Neural progenitor cell (in vitro differentiated cells): ENCODE measurements at regions not wholly inside any gene's neighbourhood (a gene's known extent, or its start where the extent isn't known, plus 50 kb on each side); places are given as distances from the start of the nearest gene placed in this dataset.
"Not testable (repeated sequence)": the region's sequence is repeated elsewhere in the genome, so short reads cannot be mapped to it uniquely, and the experiment has no call there.

ENCODE experiments used
- DNase-seq: peaks from one replicate; pipeline ENCODE4 v3.0.0-alpha.2; 2016; ENCODE audit warnings: low spot score
- H2AFZ ChIP-seq: fragments of 200-600 bp; sonication (generic); replicated peaks from 2 replicates; pipeline ENCODE4 v1.6.1; 2016; ENCODE audit warnings: antibody characterized with exemption
- H3F3A ChIP-seq: fragments of 200-600 bp; sonication (generic); 2 replicates; pipeline ENCODE4 v1.6.1; 2016; ENCODE audit warnings: antibody characterized with exemption, low read depth
- H3K27ac ChIP-seq: fragments of 200-600 bp; sonication (generic); 2 replicates; pipeline ENCODE4 v1.5.1; 2016; ENCODE audit warnings: mild to moderate bottlenecking
- H3K27me3 ChIP-seq: fragments of 200-600 bp; sonication (generic); 2 replicates; pipeline ENCODE4 v1.6.1; 2016; ENCODE audit warnings: mild to moderate bottlenecking, moderate library complexity
- H3K36me3 ChIP-seq: fragments of 200-600 bp; sonication (generic); 2 replicates; pipeline ENCODE4 v1.5.1; 2016
- H3K4me1 ChIP-seq: fragments of 200-600 bp; sonication (generic); 2 replicates; pipeline ENCODE4 v1.6.1; 2016; ENCODE audit warnings: mixed run types
- H3K4me2 ChIP-seq: fragments of 200-600 bp; sonication (generic); 2 replicates; pipeline ENCODE4 v1.6.1; 2016
- H3K4me3 ChIP-seq: fragments of 200-600 bp; sonication (generic); 2 replicates; pipeline ENCODE4 v1.5.1; 2016
- H3K79me2 ChIP-seq: fragments of 200-600 bp; sonication (generic); 2 replicates; pipeline ENCODE4 v1.6.1; 2016; ENCODE audit warnings: low read depth
- H3K9ac ChIP-seq: fragments of 200-600 bp; sonication (generic); 2 replicates; pipeline ENCODE4 v1.6.1; 2016
- H3K9me3 ChIP-seq: fragments of 200-600 bp; sonication (generic); 2 replicates; pipeline ENCODE4 v1.5.1; 2016; ENCODE audit warnings: low read depth
- H4K20me1 ChIP-seq: fragments of 200-600 bp; sonication (generic); 2 replicates; pipeline ENCODE4 v1.6.1; 2016; ENCODE audit warnings: low read depth
- H3K27ac Mint-ChIP-seq: 3 replicates; pipeline ENCODE4 v1.8.0; 2021; ENCODE audit warnings: mixed read lengths
- H3K27me3 Mint-ChIP-seq: 2 replicates; pipeline ENCODE4 v1.8.0; 2022; ENCODE audit warnings: low read depth, mild to moderate bottlenecking, inconsistent platforms, moderate library complexity, mixed read lengths; ENCODE audit not compliant: insufficient read depth
- H3K36me3 Mint-ChIP-seq: 3 replicates; pipeline ENCODE4 v1.8.0; 2021; ENCODE audit warnings: mixed read lengths
- H3K4me1 Mint-ChIP-seq: 3 replicates; pipeline ENCODE4 v1.8.0; 2021; ENCODE audit warnings: mixed read lengths
- H3K4me3 Mint-ChIP-seq: 3 replicates; pipeline ENCODE4 v1.8.0; 2021; ENCODE audit warnings: mild to moderate bottlenecking, moderate library complexity, mixed read lengths
- H3K9me3 Mint-ChIP-seq: 3 replicates; pipeline ENCODE4 v1.8.0; 2020; ENCODE audit warnings: mixed read lengths
- EZH2 ChIP-seq: fragments of 200-600 bp; sonication (generic); IDR thresholded peaks from 2 replicates; pipeline ENCODE4 v1.6.1; 2017; ENCODE audit warnings: antibody characterized with exemption, mild to moderate bottlenecking, moderate library complexity
- EZH2phosphoT487 ChIP-seq: fragments of 200-600 bp; sonication (generic); IDR thresholded peaks from 2 replicates; pipeline ENCODE4 v1.6.1; 2017; ENCODE audit warnings: antibody characterized with exemption
- TF ChIP-seq, protein P1 (sequence below): fragments of 200-600 bp; sonication (generic); IDR thresholded peaks from 2 replicates; pipeline ENCODE4 v1.5.1; 2017; ENCODE audit warnings: antibody characterized with exemption, mild to moderate bottlenecking

DNA sequence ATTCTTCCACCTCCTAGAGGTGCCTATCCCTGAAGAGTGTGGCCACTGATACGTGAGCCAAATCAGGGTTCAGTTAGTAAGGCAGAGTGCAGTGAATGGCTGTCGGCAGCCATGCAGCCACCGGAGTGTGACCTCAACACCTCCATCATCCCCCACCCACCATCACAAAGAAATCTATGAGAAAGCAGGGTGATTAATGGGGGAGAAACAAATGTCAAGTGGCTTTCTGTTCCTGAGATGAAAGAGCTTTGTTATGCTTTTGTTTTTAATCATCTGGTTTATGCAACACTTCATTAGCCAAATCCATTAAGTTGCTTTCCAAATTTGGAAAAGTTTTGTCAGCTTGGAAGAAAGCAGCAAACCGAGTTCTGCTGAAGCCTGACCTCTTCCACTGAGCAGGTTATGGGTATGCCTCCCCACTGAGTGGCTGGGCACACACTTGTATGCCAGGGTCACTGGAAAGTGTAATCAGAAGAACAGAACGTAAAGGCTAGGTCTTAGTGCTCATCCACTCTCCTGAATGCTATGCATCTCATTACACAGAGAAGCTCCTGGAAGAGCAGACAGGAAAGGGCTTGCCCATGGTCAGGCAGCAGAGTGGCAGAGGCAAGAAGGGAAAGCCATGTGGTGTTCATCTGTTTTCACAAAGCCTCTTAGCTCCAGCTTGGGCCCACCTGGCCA, 57.1 kb upstream of the ATP1B1 start:
- H3K27ac Mint-ChIP-seq = no peak overlapping the region
- H3K27ac ChIP-seq = no peak overlapping the region
- no peak overlapping the region for H3K4me3 ChIP-seq
- no peaks in the 10 kb centered on the region for H3K9me3 ChIP-seq
- no peak for DNase-seq
- H3F3A ChIP-seq = no peaks in the 10 kb centered on the region
- H3K4me2 ChIP-seq = no peak overlapping the region
- peaks cover 2% of the 10 kb centered on the region for H3K9me3 Mint-ChIP-seq
- TF ChIP-seq, protein P1, sequence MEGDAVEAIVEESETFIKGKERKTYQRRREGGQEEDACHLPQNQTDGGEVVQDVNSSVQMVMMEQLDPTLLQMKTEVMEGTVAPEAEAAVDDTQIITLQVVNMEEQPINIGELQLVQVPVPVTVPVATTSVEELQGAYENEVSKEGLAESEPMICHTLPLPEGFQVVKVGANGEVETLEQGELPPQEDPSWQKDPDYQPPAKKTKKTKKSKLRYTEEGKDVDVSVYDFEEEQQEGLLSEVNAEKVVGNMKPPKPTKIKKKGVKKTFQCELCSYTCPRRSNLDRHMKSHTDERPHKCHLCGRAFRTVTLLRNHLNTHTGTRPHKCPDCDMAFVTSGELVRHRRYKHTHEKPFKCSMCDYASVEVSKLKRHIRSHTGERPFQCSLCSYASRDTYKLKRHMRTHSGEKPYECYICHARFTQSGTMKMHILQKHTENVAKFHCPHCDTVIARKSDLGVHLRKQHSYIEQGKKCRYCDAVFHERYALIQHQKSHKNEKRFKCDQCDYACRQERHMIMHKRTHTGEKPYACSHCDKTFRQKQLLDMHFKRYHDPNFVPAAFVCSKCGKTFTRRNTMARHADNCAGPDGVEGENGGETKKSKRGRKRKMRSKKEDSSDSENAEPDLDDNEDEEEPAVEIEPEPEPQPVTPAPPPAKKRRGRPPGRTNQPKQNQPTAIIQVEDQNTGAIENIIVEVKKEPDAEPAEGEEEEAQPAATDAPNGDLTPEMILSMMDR = no peak
- TF ChIP-seq EZH2 (no peak), EZH2phosphoT487 (no peak)
- no peaks in the 10 kb centered on the region for H3K79me2 ChIP-seq
- no peak overlapping the region for H3K4me3 Mint-ChIP-seq
- no peaks in the 10 kb centered on the region for H3K36me3 Mint-ChIP-seq
- peaks cover 6% of the 10 kb centered on the region for H3K27me3 Mint-ChIP-seq
- H4K20me1 ChIP-seq = no peaks in the 10 kb centered on the region
- no peak overlapping the region for H3K9ac ChIP-seq
- no peaks in the 10 kb centered on the region for H3K27me3 ChIP-seq
- peaks cover 7% of the 10 kb centered on the region for H3K4me1 Mint-ChIP-seq
- H3K36me3 ChIP-seq = no peaks in the 10 kb centered on the region
- no peak overlapping the region for H2AFZ ChIP-seq
- peaks cover 11% of the 10 kb centered on the region for H3K4me1 ChIP-seq

DNA sequence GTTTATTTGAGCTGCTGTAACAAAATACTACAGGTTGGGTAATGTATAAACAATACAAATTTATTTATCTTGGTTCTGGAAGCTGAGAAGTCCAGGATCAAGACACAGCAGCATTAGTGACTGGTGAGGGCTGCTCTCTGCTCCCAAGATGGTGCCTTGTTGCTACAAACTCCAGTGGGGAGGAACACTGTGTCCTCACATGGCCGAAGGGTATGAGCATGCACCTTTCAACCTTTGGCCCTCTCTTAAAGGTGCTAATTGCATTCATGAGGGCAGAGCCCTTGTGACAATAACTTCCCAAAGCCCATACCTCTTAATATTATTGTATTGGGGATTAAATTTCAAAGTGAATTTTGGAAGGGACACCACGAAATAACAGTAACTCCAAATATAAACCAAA, 55.3 kb upstream of the ATP1B1 start:
- Histone ChIP-seq H3K4me2 (no peak overlapping the region), H3K9ac (no peak overlapping the region), H3K79me2 (no peaks in the 10 kb centered on the region), H3K36me3 (no peaks in the 10 kb centered on the region), H3K27ac (no peak overlapping the region), H3F3A (no peaks in the 10 kb centered on the region), H4K20me1 (no peaks in the 10 kb centered on the region), H3K4me3 (no peak overlapping the region), H3K9me3 (no peaks in the 10 kb centered on the region), H3K27me3 (no peaks in the 10 kb centered on the region), H3K4me1 (peaks cover 11% of the 10 kb centered on the region), H2AFZ (no peak overlapping the region)
- no peaks in the 10 kb centered on the region for H3K36me3 Mint-ChIP-seq
- no peak overlapping the region for H3K27ac Mint-ChIP-seq
- peaks cover 7% of the 10 kb centered on the region for H3K4me1 Mint-ChIP-seq
- peaks cover 8% of the 10 kb centered on the region for H3K27me3 Mint-ChIP-seq
- TF ChIP-seq EZH2 = no peak
- no peak for TF ChIP-seq EZH2phosphoT487
- TF ChIP-seq, protein P1 = no peak
- H3K9me3 Mint-ChIP-seq = peaks cover 2% of the 10 kb centered on the region
- no peak for DNase-seq
- H3K4me3 Mint-ChIP-seq = no peak overlapping the region

DNA sequence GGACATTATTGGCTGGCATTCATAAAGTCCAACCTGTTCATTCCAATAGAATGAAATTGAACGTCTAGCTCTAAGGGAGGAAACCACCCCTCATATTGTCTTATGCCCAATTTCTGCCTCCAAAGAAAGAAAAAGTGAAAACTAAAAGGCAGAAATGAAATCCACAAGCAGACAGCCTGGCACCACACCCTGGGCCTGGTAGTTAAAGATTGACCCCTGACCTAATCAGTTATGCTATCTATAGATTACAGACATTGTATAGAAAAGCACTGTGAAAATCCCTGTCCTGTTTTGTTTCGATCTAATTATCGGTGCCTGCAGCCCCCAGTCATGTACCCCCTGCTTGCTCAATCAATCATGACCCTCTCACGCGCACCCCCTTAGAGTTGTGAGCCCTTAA, 54.3 kb upstream of the ATP1B1 start:
- H3K4me3 ChIP-seq, H3K79me2 ChIP-seq, H3K27me3 Mint-ChIP-seq, H3K27ac Mint-ChIP-seq, H3K4me2 ChIP-seq, H2AFZ ChIP-seq, H3K36me3 ChIP-seq, H3K9me3 Mint-ChIP-seq, H3K4me1 Mint-ChIP-seq, H3K9ac ChIP-seq, H3K36me3 Mint-ChIP-seq, H3K27ac ChIP-seq, H3K27me3 ChIP-seq, H3F3A ChIP-seq, H3K9me3 ChIP-seq, H4K20me1 ChIP-seq, DNase-seq, H3K4me3 Mint-ChIP-seq: not testable (repeated sequence)
- H3K4me1 ChIP-seq = peaks cover 11% of the 10 kb centered on the region

DNA sequence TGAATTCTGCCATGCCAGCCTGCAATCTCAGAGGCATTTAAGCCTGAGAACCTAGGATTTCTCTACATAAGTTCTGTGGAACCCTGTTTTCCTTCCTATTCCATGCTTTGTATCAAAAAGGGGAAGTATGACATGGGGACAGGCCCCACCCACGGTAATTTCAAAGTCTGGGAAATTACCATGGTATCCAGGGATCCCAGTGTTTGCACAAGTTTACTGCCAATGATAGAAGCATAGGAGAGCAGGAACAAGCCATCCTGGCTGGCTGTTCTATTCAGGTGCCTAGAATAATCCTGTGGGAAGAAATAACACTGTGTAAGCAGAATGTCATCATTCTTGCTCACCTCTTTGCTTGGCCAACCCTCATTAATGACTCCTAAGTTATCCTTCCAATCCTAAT, 53.8 kb upstream of the ATP1B1 start:
- Histone ChIP-seq H3K27ac (no peak overlapping the region), H3K4me1 (peaks cover 11% of the 10 kb centered on the region), H3K4me2 (no peak overlapping the region), H2AFZ (no peak overlapping the region), H3K79me2 (no peaks in the 10 kb centered on the region), H3F3A (no peaks in the 10 kb centered on the region), H3K4me3 (no peak overlapping the region), H3K36me3 (no peaks in the 10 kb centered on the region), H3K9ac (no peak overlapping the region), H3K27me3 (no peaks in the 10 kb centered on the region), H4K20me1 (no peaks in the 10 kb centered on the region), H3K9me3 (no peaks in the 10 kb centered on the region)
- Mint-ChIP-seq H3K4me1 (peaks cover 7% of the 10 kb centered on the region), H3K27me3 (peaks cover 3% of the 10 kb centered on the region), H3K9me3 (no peaks in the 10 kb centered on the region), H3K36me3 (no peaks in the 10 kb centered on the region), H3K27ac (no peak overlapping the region), H3K4me3 (no peak overlapping the region)
- no peak for DNase-seq
- TF ChIP-seq EZH2phosphoT487 = no peak
- no peak for TF ChIP-seq EZH2
- TF ChIP-seq, protein P1 = no peak
